HepG2 (cell line): ENCODE measurements at regions not wholly inside any gene's neighbourhood (a gene's known extent, or its start where the extent isn't known, plus 50 kb on each side); places are given as distances from the start of the nearest gene placed in this dataset.

ENCODE experiments used
- ZBTB1 ChIP-seq: sonication (generic); formaldehyde crosslinking; IDR thresholded peaks from 2 replicates; pipeline ENCODE4 v1.4.0; 2020; ENCODE audit warnings: missing genetic modification reagents, borderline replicate concordance
- ZBTB21 ChIP-seq: sonication (generic); formaldehyde crosslinking; IDR thresholded peaks from 2 replicates; pipeline ENCODE4 v1.4.0; 2020; ENCODE audit warnings: missing genetic modification reagents
- TF ChIP-seq, protein P1 (sequence below): sonication (generic); formaldehyde crosslinking; IDR thresholded peaks from 2 replicates; pipeline ENCODE4 v1.5.0; 2020; ENCODE audit warnings: mild to moderate bottlenecking, missing genetic modification reagents
- TF ChIP-seq, protein P2 (sequence below): sonication (generic); formaldehyde crosslinking; IDR thresholded peaks from 2 replicates; pipeline ENCODE4 v1.5.0; 2020; ENCODE audit warnings: mild to moderate bottlenecking, missing genetic modification reagents, moderate library complexity

DNA sequence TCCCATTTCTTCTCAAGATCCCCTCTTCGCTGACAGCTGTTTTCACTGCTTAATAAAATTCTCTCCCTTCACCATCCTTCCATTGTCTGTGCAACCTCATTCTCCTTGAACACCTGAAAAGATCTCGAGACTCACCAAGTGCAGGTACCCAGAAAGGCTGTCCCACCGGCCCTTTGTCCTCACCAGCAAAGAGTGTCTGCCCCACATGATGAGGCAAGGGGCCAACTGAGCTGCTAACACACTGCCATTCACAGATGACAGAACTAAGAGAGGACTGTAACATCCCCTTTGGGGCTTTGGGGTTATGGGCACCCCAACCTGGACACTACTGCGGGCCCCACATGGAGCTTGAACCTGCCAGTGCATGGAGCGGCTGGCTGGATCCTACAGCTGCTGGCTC is 771.4 kb upstream of the MIR17HG start:
- TF ChIP-seq, protein P1, sequence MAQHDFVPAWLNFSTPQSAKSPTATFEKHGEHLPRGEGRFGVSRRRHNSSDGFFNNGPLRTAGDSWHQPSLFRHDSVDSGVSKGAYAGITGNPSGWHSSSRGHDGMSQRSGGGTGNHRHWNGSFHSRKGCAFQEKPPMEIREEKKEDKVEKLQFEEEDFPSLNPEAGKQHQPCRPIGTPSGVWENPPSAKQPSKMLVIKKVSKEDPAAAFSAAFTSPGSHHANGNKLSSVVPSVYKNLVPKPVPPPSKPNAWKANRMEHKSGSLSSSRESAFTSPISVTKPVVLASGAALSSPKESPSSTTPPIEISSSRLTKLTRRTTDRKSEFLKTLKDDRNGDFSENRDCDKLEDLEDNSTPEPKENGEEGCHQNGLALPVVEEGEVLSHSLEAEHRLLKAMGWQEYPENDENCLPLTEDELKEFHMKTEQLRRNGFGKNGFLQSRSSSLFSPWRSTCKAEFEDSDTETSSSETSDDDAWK (CRISPR knock-in tag) = no peak
- TF ChIP-seq ZBTB21 (CRISPR knock-in tag) (no peak), ZBTB1 (CRISPR knock-in tag) (no peak)
- TF ChIP-seq, protein P2, sequence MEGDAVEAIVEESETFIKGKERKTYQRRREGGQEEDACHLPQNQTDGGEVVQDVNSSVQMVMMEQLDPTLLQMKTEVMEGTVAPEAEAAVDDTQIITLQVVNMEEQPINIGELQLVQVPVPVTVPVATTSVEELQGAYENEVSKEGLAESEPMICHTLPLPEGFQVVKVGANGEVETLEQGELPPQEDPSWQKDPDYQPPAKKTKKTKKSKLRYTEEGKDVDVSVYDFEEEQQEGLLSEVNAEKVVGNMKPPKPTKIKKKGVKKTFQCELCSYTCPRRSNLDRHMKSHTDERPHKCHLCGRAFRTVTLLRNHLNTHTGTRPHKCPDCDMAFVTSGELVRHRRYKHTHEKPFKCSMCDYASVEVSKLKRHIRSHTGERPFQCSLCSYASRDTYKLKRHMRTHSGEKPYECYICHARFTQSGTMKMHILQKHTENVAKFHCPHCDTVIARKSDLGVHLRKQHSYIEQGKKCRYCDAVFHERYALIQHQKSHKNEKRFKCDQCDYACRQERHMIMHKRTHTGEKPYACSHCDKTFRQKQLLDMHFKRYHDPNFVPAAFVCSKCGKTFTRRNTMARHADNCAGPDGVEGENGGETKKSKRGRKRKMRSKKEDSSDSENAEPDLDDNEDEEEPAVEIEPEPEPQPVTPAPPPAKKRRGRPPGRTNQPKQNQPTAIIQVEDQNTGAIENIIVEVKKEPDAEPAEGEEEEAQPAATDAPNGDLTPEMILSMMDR (CRISPR knock-in tag) = no peak
